GM23338 (cell line): ENCODE measurements at regions not wholly inside any gene's neighbourhood (a gene's known extent, or its start where the extent isn't known, plus 50 kb on each side); places are given as distances from the start of the nearest gene placed in this dataset.

ENCODE experiments used
- ATAC-seq: fragments of 200-7000 bp; cut with Tn5 transposase; 3 replicates; pipeline ENCODE4 v1.9.1; 2020
- DNase-seq: peaks from one replicate; pipeline ENCODE4 v3.0.0-alpha.2; 2015; ENCODE audit warnings: low spot score
- H2AFZ ChIP-seq: fragments of 200-600 bp; sonication (generic); 2 replicates; pipeline ENCODE4 v1.8.0; 2016; ENCODE audit warnings: antibody characterized with exemption, mild to moderate bottlenecking, moderate library complexity
- H3F3A ChIP-seq: fragments of 200-600 bp; sonication (generic); replicated peaks from 2 replicates; pipeline ENCODE4 v1.8.0; 2017; ENCODE audit warnings: antibody characterized with exemption, mixed run types, low read depth
- H3K27ac ChIP-seq: fragments of 200-600 bp; sonication (generic); 2 replicates; pipeline ENCODE4 v1.6.1; 2016; ENCODE audit warnings: low read depth
- H3K27me3 ChIP-seq: fragments of 200-600 bp; sonication (generic); 2 replicates; pipeline ENCODE4 v1.8.0; 2016; ENCODE audit warnings: mild to moderate bottlenecking, mixed run types, moderate library complexity; ENCODE audit not compliant: insufficient read depth
- H3K36me3 ChIP-seq: fragments of 200-600 bp; sonication (generic); 2 replicates; pipeline ENCODE4 v1.8.0; 2016; ENCODE audit warnings: mild to moderate bottlenecking; ENCODE audit not compliant: insufficient read depth
- H3K4me1 ChIP-seq: fragments of 200-600 bp; sonication (generic); 2 replicates; pipeline ENCODE4 v1.8.0; 2016; ENCODE audit warnings: mild to moderate bottlenecking, moderate library complexity; ENCODE audit not compliant: insufficient read depth
- H3K4me2 ChIP-seq: fragments of 200-600 bp; sonication (generic); 2 replicates; pipeline ENCODE4 v1.7.1; 2017; ENCODE audit warnings: mixed run types
- H3K4me3 ChIP-seq: fragments of 200-600 bp; sonication (generic); 2 replicates; pipeline ENCODE4 v1.6.1; 2016; ENCODE audit warnings: mixed run types
- H3K79me2 ChIP-seq: fragments of 200-600 bp; sonication (generic); replicated peaks from 2 replicates; pipeline ENCODE4 v1.8.0; 2017; ENCODE audit warnings: mild to moderate bottlenecking; ENCODE audit not compliant: insufficient read depth
- H3K9me2 ChIP-seq: fragments of 200-600 bp; sonication (generic); 2 replicates; pipeline ENCODE4 v1.8.0; 2017; ENCODE audit not compliant: insufficient read depth
- H4K20me1 ChIP-seq: fragments of 200-600 bp; sonication (generic); replicated peaks from 2 replicates; pipeline ENCODE4 v1.8.0; 2017; ENCODE audit warnings: mild to moderate bottlenecking; ENCODE audit not compliant: insufficient read depth
- H3K27ac Mint-ChIP-seq: 2 replicates; pipeline ENCODE4 v1.8.0; 2020; ENCODE audit warnings: inconsistent platforms, mild to moderate bottlenecking, moderate library complexity, mixed read lengths
- H3K27me3 Mint-ChIP-seq: 3 replicates; pipeline ENCODE4 v1.8.0; 2022; ENCODE audit warnings: low read depth, mild to moderate bottlenecking, moderate library complexity, mixed read lengths, inconsistent platforms; ENCODE audit not compliant: insufficient read depth, poor library complexity
- H3K36me3 Mint-ChIP-seq: 3 replicates; pipeline ENCODE4 v1.8.0; 2021; ENCODE audit warnings: low read depth, mild to moderate bottlenecking, inconsistent platforms, moderate library complexity, mixed read lengths
- H3K4me1 Mint-ChIP-seq: 3 replicates; pipeline ENCODE4 v1.8.0; 2020; ENCODE audit warnings: mild to moderate bottlenecking, inconsistent platforms, mixed read lengths
- H3K4me3 Mint-ChIP-seq: 3 replicates; pipeline ENCODE4 v1.8.0; 2021; ENCODE audit warnings: moderate library complexity, mild to moderate bottlenecking, inconsistent platforms, mixed read lengths
- H3K9me3 Mint-ChIP-seq: 3 replicates; pipeline ENCODE4 v1.8.0; 2020; ENCODE audit warnings: moderate library complexity, mild to moderate bottlenecking, inconsistent platforms, mixed read lengths
- EZH2phosphoT487 ChIP-seq: fragments of 200-600 bp; sonication (generic); IDR thresholded peaks from one replicate; pipeline ENCODE4 v1.8.1; 2018; ENCODE audit warnings: antibody characterized with exemption; ENCODE audit not compliant: unreplicated experiment
- JUNB ChIP-seq: IDR thresholded peaks from one replicate; pipeline ENCODE4 v1.6.1; 2016; ENCODE audit warnings: antibody characterized with exemption; ENCODE audit not compliant: unreplicated experiment
- STAT1 ChIP-seq: IDR thresholded peaks from one replicate; pipeline ENCODE4 v1.6.1; 2016; ENCODE audit warnings: antibody characterized with exemption; ENCODE audit not compliant: unreplicated experiment
- ZNF114 ChIP-seq: fragments of 250-450 bp; sonication (Bioruptor Pico); IDR thresholded peaks from 2 replicates; pipeline ENCODE4 v1.5.0; 2020; ENCODE audit warnings: mild to moderate bottlenecking, moderate library complexity
- ZNF331 ChIP-seq: fragments of 250-450 bp; sonication (Bioruptor Pico); IDR thresholded peaks from 2 replicates; pipeline ENCODE4 v1.5.0; 2020; ENCODE audit warnings: low read depth, mild to moderate bottlenecking, moderate library complexity
- ZNF462 ChIP-seq: fragments of 250-450 bp; sonication (Bioruptor Pico); IDR thresholded peaks from 2 replicates; pipeline ENCODE4 v1.5.0; 2020; ENCODE audit warnings: mild to moderate bottlenecking, moderate library complexity

DNA sequence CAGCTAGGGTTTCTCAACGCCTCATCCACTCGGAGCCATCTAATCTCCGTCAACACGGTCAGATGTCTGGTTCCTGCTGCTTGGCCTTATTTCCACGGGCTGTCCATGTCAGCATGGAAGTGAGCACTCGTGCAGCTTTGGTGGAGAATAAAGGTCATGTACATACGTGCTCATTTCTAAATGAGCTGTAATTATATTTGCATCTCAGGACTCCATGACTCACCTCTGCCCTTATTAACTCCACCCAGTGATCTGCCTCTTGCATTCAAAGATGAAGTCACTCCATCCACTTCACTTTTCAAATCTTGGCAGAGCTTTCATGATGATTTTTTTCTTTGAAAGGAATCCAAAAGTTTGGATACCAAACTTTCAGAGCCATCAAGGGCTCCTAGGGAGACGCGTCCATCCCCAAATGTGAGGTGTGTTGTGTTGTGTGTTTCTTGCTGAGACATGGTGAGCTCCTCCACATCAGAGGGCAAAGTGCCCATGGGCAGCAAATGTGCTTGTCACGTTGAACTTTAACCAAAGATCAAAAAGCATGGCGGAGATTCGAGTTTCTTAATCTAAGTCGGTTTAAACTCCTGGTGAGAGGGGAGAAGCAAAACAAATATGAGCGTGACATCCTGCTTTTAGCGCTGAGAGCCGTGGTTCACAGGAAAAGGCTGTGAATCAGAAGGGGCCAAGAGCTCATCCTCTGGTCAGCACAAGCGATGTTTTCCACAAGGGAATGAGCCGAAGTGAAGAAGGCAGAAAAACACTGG is 68.6 kb upstream of the ERRFI1 start (continued):
- TF ChIP-seq ZNF462 (CRISPR knock-in tag) (no peak), JUNB (no peak)

- Histone ChIP-seq H3K27ac (no peak overlapping the region), H3K4me1 (no peaks in the 10 kb centered on the region)
- peaks cover 5% of the 10 kb centered on the region for H3K4me1 Mint-ChIP-seq
- TF ChIP-seq ZNF114 (CRISPR knock-in tag) = no peak
- TF ChIP-seq ZNF331 (CRISPR knock-in tag) = no peak
- TF ChIP-seq EZH2phosphoT487 = no peak
- no peak for TF ChIP-seq STAT1
- TF ChIP-seq ZNF462 (CRISPR knock-in tag) = no peak
Observed at GRCh38 chr1:8093221-8093980, 67.3 kb upstream of the ERRFI1 start.

More at GRCh38 chr1:8093221-8093980, 67.3 kb upstream of the ERRFI1 start:
- no peak for ATAC-seq
- H3K4me3 ChIP-seq = no peak overlapping the region
- H3K9me2 ChIP-seq = 0 out of 2 replicates have a peak, but pooled peaks cover 4% of the 10 kb centered on the region
- no peaks in the 10 kb centered on the region for H4K20me1 ChIP-seq
- no peak for DNase-seq
- Mint-ChIP-seq H3K36me3 (no peaks in the 10 kb centered on the region), H3K9me3 (no peaks in the 10 kb centered on the region), H3K27me3 (peaks cover 4% of the 10 kb centered on the region), H3K4me3 (no peak overlapping the region), H3K27ac (no peak overlapping the region)
- H3K79me2 ChIP-seq = no peaks in the 10 kb centered on the region
- no peak overlapping the region for H2AFZ ChIP-seq
- H3F3A ChIP-seq = no peaks in the 10 kb centered on the region
- H3K27me3 ChIP-seq = no peaks in the 10 kb centered on the region
- H3K4me2 ChIP-seq = no peak overlapping the region
- H3K36me3 ChIP-seq = no peaks in the 10 kb centered on the region
